LNCaP clone FGC (cell line): ENCODE measurements at regions not wholly inside any gene's neighbourhood (a gene's known extent, or its start where the extent isn't known, plus 50 kb on each side); places are given as distances from the start of the nearest gene placed in this dataset.
A peak's percentile ranks its signal among the peaks of the same experiment; 100 is the strongest.

Source experiments
- DNase-seq: peaks from one replicate; pipeline ENCODE4 v3.0.0-alpha.2; 2011; ENCODE audit warnings: low read depth
- H3K4me3 ChIP-seq: 2 replicates; pipeline ENCODE4 v1.5.1; 2011; ENCODE audit warnings: mild to moderate bottlenecking, low read depth, low read length, control low read depth
- CTCF ChIP-seq: IDR thresholded peaks from 2 replicates; pipeline ENCODE4 v1.5.1; 2012; ENCODE audit warnings: mild to moderate bottlenecking; ENCODE audit not compliant: control insufficient read depth, insufficient read depth; ENCODE audit errors: extremely low read depth

- no peak for TF ChIP-seq CTCF
These were observed 130.4 kb downstream of the PLG start for GRCh38 chr6:160832422-160832821.

GRCh38 chr6:160837146-160837545 is 135.1 kb downstream of the PLG start:
- no peak for DNase-seq
- no peak overlapping the region for H3K4me3 ChIP-seq
- no peak for TF ChIP-seq CTCF

More at GRCh38 chr6:160832422-160832821, 130.4 kb downstream of the PLG start:
- no peak for DNase-seq
- H3K4me3 ChIP-seq, result no peak overlapping the region

GRCh38 chr6:160851031-160851430 is 140.5 kb upstream of the MAP3K4 start:
- no peak for DNase-seq
- no peak overlapping the region for H3K4me3 ChIP-seq
- no peak for TF ChIP-seq CTCF

- peak overlapping the region; percentile 46 for H3K4me3 ChIP-seq
- no peak for DNase-seq
- no peak for TF ChIP-seq CTCF
These were observed 137.6 kb upstream of the MAP3K4 start for GRCh38 chr6:160853946-160854345.

GRCh38 chr6:160858886-160859285 is 132.7 kb upstream of the MAP3K4 start:
- H3K4me3 ChIP-seq, result no peak overlapping the region
- no peak for TF ChIP-seq CTCF
- no peak for DNase-seq

- no peak for TF ChIP-seq CTCF
- DNase-seq, result no peak
- H3K4me3 ChIP-seq, result no peak overlapping the region
These were observed 131.7 kb upstream of the MAP3K4 start for GRCh38 chr6:160859822-160860221.

- no peak for TF ChIP-seq CTCF
- DNase-seq, result no peak
- no peak overlapping the region for H3K4me3 ChIP-seq
These were observed 129.7 kb upstream of the MAP3K4 start for GRCh38 chr6:160861824-160862223.
